A673 (cell line): ENCODE measurements at regions not wholly inside any gene's neighbourhood (a gene's known extent, or its start where the extent isn't known, plus 50 kb on each side); places are given as distances from the start of the nearest gene placed in this dataset.

Experiments
- BruUV-seq: library from RNA; stranded (reverse); fragments of 400-500 nt; replicated peaks from 2 replicates; lab custom pipeline; 2021; lab: Mats Ljungman, UMichigan
- CTCF ChIA-PET: fragments of 300-600 bp; sonication (Branson Sonifier 250); formaldehyde crosslinking; loops from one replicate; lab custom pipeline; 2022; ENCODE audit warnings: antibody characterized with exemption; lab: Charles Lee
- POLR2A ChIA-PET: fragments of 300-600 bp; sonication (Branson Sonifier 250); formaldehyde crosslinking; loops from one replicate; lab custom pipeline; 2022; ENCODE audit warnings: antibody characterized with exemption; ENCODE audit not compliant: low non-redundant PET; lab: Charles Lee
- DNase-seq: peaks from one replicate; pipeline ENCODE4 v3.0.0-alpha.2; 2015; ENCODE audit warnings: low spot score
- H3K27ac ChIP-seq: fragments of 200-600 bp; sonication (generic); 2 replicates; pipeline ENCODE4 v1.5.1; 2016; ENCODE audit warnings: mixed run types, low read depth, mild to moderate bottlenecking, mixed read lengths, antibody characterized with exemption, low read length; ENCODE audit not compliant: poor library complexity, severe bottlenecking
- H3K27me3 ChIP-seq: fragments of 200-600 bp; sonication (generic); replicated peaks from 2 replicates; pipeline ENCODE4 v1.6.1; 2017; ENCODE audit warnings: mixed run types, low read depth, mild to moderate bottlenecking, mixed read lengths, antibody characterized with exemption, low read length; ENCODE audit not compliant: insufficient read depth, poor library complexity
- H3K36me3 ChIP-seq: fragments of 200-600 bp; sonication (generic); 2 replicates; pipeline ENCODE4 v1.6.1; 2016; ENCODE audit warnings: mixed run types, mild to moderate bottlenecking, mixed read lengths, antibody characterized with exemption, low read length; ENCODE audit not compliant: insufficient read depth, poor library complexity, severe bottlenecking
- H3K4me1 ChIP-seq: fragments of 200-600 bp; sonication (generic); 2 replicates; pipeline ENCODE4 v1.6.1; 2017; ENCODE audit warnings: mixed run types, mild to moderate bottlenecking, mixed read lengths, antibody characterized with exemption, low read length; ENCODE audit not compliant: insufficient read depth, poor library complexity, severe bottlenecking
- H3K4me3 ChIP-seq: fragments of 200-600 bp; sonication (generic); 2 replicates; pipeline ENCODE4 v1.5.1; 2016; ENCODE audit warnings: low read depth, mixed run types, mild to moderate bottlenecking, mixed read lengths, low read length; ENCODE audit not compliant: poor library complexity, severe bottlenecking
- H3K9me3 ChIP-seq: fragments of 200-600 bp; sonication (generic); 2 replicates; pipeline ENCODE4 v1.6.1; 2016; ENCODE audit warnings: mixed run types, low read depth, mild to moderate bottlenecking, mixed read lengths, antibody characterized with exemption, low read length; ENCODE audit not compliant: poor library complexity, severe bottlenecking
- CTCF ChIP-seq: fragments of 300-800, 200-600 bp; sonication (generic); conservative IDR thresholded peaks from 2 replicates; pipeline ENCODE4 v1.5.1; 2017; ENCODE audit warnings: low read depth, mild to moderate bottlenecking, antibody characterized with exemption, low read length, moderate library complexity, mixed read lengths
- EZH2 ChIP-seq: fragments of 200-600 bp; sonication (generic); IDR thresholded peaks from 2 replicates; pipeline ENCODE4 v1.6.1; 2017; ENCODE audit warnings: borderline replicate concordance, low read depth, mild to moderate bottlenecking, mixed read lengths, antibody characterized with exemption, low read length; ENCODE audit not compliant: poor library complexity, severe bottlenecking
- intact Hi-C: fragments of 100-400 bp; cut with micrococcal nuclease; formaldehyde crosslinking; loops from one replicate; pipeline ENCODE4 v1.10.0; 2022; ENCODE audit not compliant: unreplicated experiment

GRCh38 chr5:155097995-155098394, 84.4 kb downstream of the KIF4B start:
- Histone ChIP-seq H3K9me3 (no peaks in the 10 kb centered on the region), H3K4me1 (no peaks in the 10 kb centered on the region), H3K4me3 (no peak overlapping the region), H3K27ac (no peak overlapping the region), H3K36me3 (no peaks in the 10 kb centered on the region), H3K27me3 (no peaks in the 10 kb centered on the region)
- TF ChIP-seq CTCF (no peak), EZH2 (no peak)
- ChIA-PET POLR2A (no interaction called here), CTCF (no interaction called here)
- no TSS peak for BruUV-seq
- intact Hi-C loops: no loop called here
- no peak for DNase-seq

GRCh38 chr5:155098433-155098832, 84.9 kb downstream of the KIF4B start:
- Histone ChIP-seq H3K27me3 (no peaks in the 10 kb centered on the region), H3K36me3 (no peaks in the 10 kb centered on the region), H3K4me1 (no peaks in the 10 kb centered on the region), H3K27ac (no peak overlapping the region), H3K9me3 (no peaks in the 10 kb centered on the region), H3K4me3 (no peak overlapping the region)
- no TSS peak for BruUV-seq
- no peak for DNase-seq
- TF ChIP-seq EZH2 (no peak), CTCF (no peak)
- ChIA-PET POLR2A (no interaction called here), CTCF (no interaction called here)
- intact Hi-C loops: no loop called here

GRCh38 chr5:155101697-155102096, 88.1 kb downstream of the KIF4B start:
- CTCF ChIA-PET: no interaction called here
- BruUV-seq: no TSS peak
- intact Hi-C loops: no loop called here

More at GRCh38 chr5:155101697-155102096, 88.1 kb downstream of the KIF4B start:
- H3K36me3 ChIP-seq: no peaks in the 10 kb centered on the region
- DNase-seq: no peak
- H3K27ac ChIP-seq: no peak overlapping the region
- POLR2A ChIA-PET: no interaction called here
- H3K4me1 ChIP-seq: no peaks in the 10 kb centered on the region
- H3K9me3 ChIP-seq: no peaks in the 10 kb centered on the region
- no peaks in the 10 kb centered on the region for H3K27me3 ChIP-seq
- H3K4me3 ChIP-seq: no peak overlapping the region
- TF ChIP-seq CTCF (no peak), EZH2 (no peak)
